K562 (cell line): ENCODE measurements at regions not wholly inside any gene's neighbourhood (a gene's known extent, or its start where the extent isn't known, plus 50 kb on each side); places are given as distances from the start of the nearest gene placed in this dataset.

Experiments
- ATAC-seq: fragments of 200-7000 bp; cut with Tn5 transposase; 3 replicates; pipeline ENCODE4 v1.9.1; 2020; ENCODE audit warnings: moderate library complexity
- BruUV-seq: library from RNA; stranded (reverse); fragments of 400-500 nt; replicated peaks from 2 replicates; lab custom pipeline; 2021; lab: Mats Ljungman, UMichigan
- CTCF ChIA-PET: fragments of 300-600 bp; formaldehyde crosslinking; extraction: SDS; loops from one replicate; lab custom pipeline; 2021; ENCODE audit warnings: low intra/inter-chr PET ratio; lab: Yijun Ruan, JAX
- POLR2A ChIA-PET: fragments of 300-600, 350-650 bp; sonication (Branson Sonifier 250); formaldehyde crosslinking; extraction: SDS; loops from one replicate; lab custom pipeline; 2021; ENCODE audit warnings: antibody characterized with exemption, inconsistent platforms; lab: Yijun Ruan, JAX
- DNase-seq, 4 experiments: peaks; one replicate each; pipeline versions ENCODE4 v3.0.0 to v3.0.0-alpha.2; 2011 to 2018; ENCODE audit warnings: low spot score in 3 of 4, mixed read lengths in 3 of 4; ENCODE audit errors: extremely low read depth in 1 of 4
- FAIRE-seq: peaks from 2 replicates; lab custom pipeline; 2011; peaks lifted over from hg19 to GRCh38; lab: Jason Lieb, UNC
- H2AFZ ChIP-seq: 2 replicates; pipeline ENCODE4 v1.6.0; 2011; ENCODE audit warnings: low read depth, low read length, control low read depth, inconsistent platforms
- H3K27ac ChIP-seq: fragments of 200-600 bp; 3 replicates; pipeline ENCODE4 v1.8.0; 2011; ENCODE audit warnings: low read depth, mild to moderate bottlenecking, control low read depth, inconsistent platforms, low read length, moderate library complexity, mixed read lengths; ENCODE audit errors: extremely low read depth
- H3K27me3 ChIP-seq, 2 experiments: fragments of 300-600 bp in 1 of 2; 2 replicates in 1 of 2; 3 replicates in 1 of 2; pipeline versions ENCODE4 v1.6.0 to v1.8.0; 2011; ENCODE audit warnings: inconsistent platforms in 2 of 2, low read length in 2 of 2, mild to moderate bottlenecking in 1 of 2, mixed read lengths in 1 of 2, moderate library complexity in 1 of 2; ENCODE audit not compliant: control insufficient read depth in 2 of 2, insufficient read depth in 2 of 2
- H3K36me3 ChIP-seq: fragments of 300-600 bp; 3 replicates; pipeline ENCODE4 v1.8.0; 2011; ENCODE audit warnings: mild to moderate bottlenecking, low read length, inconsistent platforms; ENCODE audit not compliant: control insufficient read depth, insufficient read depth
- H3K4me1 ChIP-seq, 2 experiments: fragments of 200-600 bp in 1 of 2; replicated peaks in 1 of 2; 2 replicates in 1 of 2; 3 replicates in 1 of 2; pipeline versions ENCODE4 v1.5.1 to v1.8.0; 2011; ENCODE audit warnings: inconsistent platforms in 2 of 2, low read length in 2 of 2, mild to moderate bottlenecking in 1 of 2, mixed read lengths in 1 of 2, moderate library complexity in 1 of 2; ENCODE audit not compliant: control insufficient read depth in 2 of 2, insufficient read depth in 2 of 2
- H3K4me2 ChIP-seq: 2 replicates; pipeline ENCODE4 v1.6.1; 2011; ENCODE audit warnings: low read length, control low read depth, inconsistent platforms, mixed read lengths; ENCODE audit not compliant: insufficient read depth
- H3K4me3 ChIP-seq: fragments of 200-600 bp; sonication (generic), shearing (Covaris generic); 2 replicates; pipeline ENCODE4 v1.5.1; 2016; ENCODE audit warnings: control low read depth, inconsistent platforms
- H3K79me2 ChIP-seq: fragments of 200-600 bp; 3 replicates; pipeline ENCODE4 v1.8.0; 2011; ENCODE audit warnings: low read length, inconsistent platforms; ENCODE audit not compliant: control insufficient read depth, insufficient read depth
- H3K9ac ChIP-seq, 2 experiments: 2 replicates each; pipeline versions ENCODE4 v1.6.0 to v1.6.1; 2011; ENCODE audit warnings: low read depth in 2 of 2, low read length in 2 of 2, control low read depth in 1 of 2, inconsistent platforms in 1 of 2, mild to moderate bottlenecking in 1 of 2, mixed read lengths in 1 of 2; ENCODE audit not compliant: insufficient read depth in 1 of 2
- H3K9me1 ChIP-seq: one replicate; pipeline ENCODE4 v1.6.0; 2011; ENCODE audit warnings: inconsistent platforms, mild to moderate bottlenecking, low read length, moderate library complexity; ENCODE audit not compliant: control insufficient read depth, insufficient read depth
- H3K9me3 ChIP-seq: replicated peaks from 2 replicates; pipeline ENCODE4 v1.5.1; 2011; ENCODE audit warnings: low read depth, low read length, inconsistent platforms; ENCODE audit not compliant: control insufficient read depth, insufficient read depth
- H4K20me1 ChIP-seq: replicated peaks from 2 replicates; pipeline ENCODE4 v1.6.1; 2011; ENCODE audit warnings: low read length, inconsistent platforms, mixed read lengths; ENCODE audit not compliant: control insufficient read depth, insufficient read depth
- ASH1L ChIP-seq: fragments of 450-650 bp; IDR thresholded peaks from 2 replicates; pipeline ENCODE4 v1.6.1; 2018; ENCODE audit warnings: borderline replicate concordance, mild to moderate bottlenecking, low read depth; ENCODE audit not compliant: partially characterized antibody
- GTF2F1 ChIP-seq: IDR thresholded peaks from 2 replicates; pipeline ENCODE4 v1.6.1; 2011; ENCODE audit warnings: low read depth, low read length, improper control_type of control experiment
- ILK ChIP-seq: fragments of 450-650 bp; IDR thresholded peaks from 2 replicates; pipeline ENCODE4 v1.6.1; 2016; ENCODE audit warnings: missing genetic modification characterization, low read depth, mild to moderate bottlenecking, missing compliant biosample characterization, moderate library complexity, borderline replicate concordance
- MBD2 ChIP-seq: sonication (generic); IDR thresholded peaks from 2 replicates; pipeline ENCODE4 v1.6.1; 2016; ENCODE audit warnings: low read depth, borderline replicate concordance
- ZNF124 ChIP-seq: sonication (generic); formaldehyde crosslinking; IDR thresholded peaks from 2 replicates; pipeline ENCODE4 v1.8.1; 2022; ENCODE audit warnings: missing genetic modification reagents
- ZNF507 ChIP-seq: conservative IDR thresholded peaks from 2 replicates; pipeline ENCODE4 v1.6.1; 2017; ENCODE audit warnings: missing genetic modification characterization, missing compliant biosample characterization
- ZNF589 ChIP-seq: fragments of 200-800 bp; sonication (Bioruptor generic); IDR thresholded peaks from 2 replicates; pipeline ENCODE4 v1.6.1; 2016; ENCODE audit warnings: low read depth, missing genetic modification characterization, missing compliant biosample characterization
- ZNF707 ChIP-seq: fragments of 250-450 bp; sonication (Bioruptor Pico); conservative IDR thresholded peaks from 2 replicates; pipeline ENCODE4 v1.8.0; 2022; ENCODE audit warnings: inconsistent platforms, mild to moderate bottlenecking, moderate library complexity
- WGBS: fragments of 100-300 bp; shearing (Covaris generic); methylation state at CpG from one replicate; pipeline ENCODE4 v1.1.6; 2016; ENCODE audit warnings: low coverage, mixed read lengths; ENCODE audit not compliant: insufficient coverage; ENCODE audit errors: missing lambda C conversion rate; 5-methylcytosine and 5-hydroxymethylcytosine counted together
- in situ Hi-C: fragments of 300-500 bp; cut with MboI; formaldehyde crosslinking; loops from 4 replicates; pipeline ENCODE4 v1.15.0; 2018; ENCODE audit warnings: inconsistent platforms, mixed read lengths
- intact Hi-C: fragments of 100-400 bp; cut with micrococcal nuclease; formaldehyde crosslinking; loops from 2 replicates; pipeline ENCODE4 v1.14.2; 2022
- TF ChIP-seq, protein P1 (sequence below): fragments of 250-450 bp; sonication (Bioruptor Pico); IDR thresholded peaks from 2 replicates; pipeline ENCODE4 v1.5.1; 2021; ENCODE audit warnings: mild to moderate bottlenecking

DNA sequence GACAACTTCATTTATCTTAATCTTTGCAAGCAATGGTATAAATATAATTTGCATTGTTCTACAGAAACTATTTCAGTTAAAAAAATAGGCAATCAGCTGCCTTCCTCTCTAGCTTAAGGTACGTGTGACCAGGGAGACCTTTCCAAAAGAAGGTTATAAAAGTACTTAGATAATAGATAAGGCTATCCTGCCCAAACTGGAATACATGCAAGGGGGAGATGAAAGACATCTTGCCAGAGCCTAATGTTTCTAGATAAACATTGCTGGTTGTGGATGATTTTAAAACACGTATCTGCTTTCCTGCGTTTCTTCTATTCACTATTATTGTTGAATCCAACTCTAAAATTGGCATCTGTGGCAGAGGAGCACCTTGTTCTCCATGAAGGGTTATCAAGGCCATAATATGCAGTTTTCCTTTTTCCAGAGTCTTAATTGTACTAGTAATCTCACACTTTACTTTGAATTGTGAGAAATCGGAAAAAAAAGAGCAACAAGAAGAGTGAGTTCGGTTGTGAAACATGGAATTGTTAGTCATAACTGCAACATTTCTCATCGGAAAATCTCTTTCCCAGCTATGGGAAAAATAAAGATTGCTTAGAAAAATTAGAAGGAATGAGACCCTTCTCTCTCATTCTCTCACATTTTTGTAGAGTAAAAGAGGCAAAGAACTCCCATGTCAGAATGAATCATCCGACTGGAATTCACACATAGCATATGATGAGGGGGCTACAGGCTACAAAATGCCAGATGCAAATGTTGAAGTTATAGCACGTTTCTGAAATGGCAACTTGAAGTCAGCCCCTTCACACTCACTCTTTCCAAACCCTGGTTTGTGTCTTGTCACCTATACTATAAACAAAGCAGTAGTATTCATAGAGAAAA lies 936.1 kb upstream of the NR2F2 start:
- 2% methylated on average over 8 of the region's 8 CpGs for WGBS
- no peaks in the 10 kb centered on the region; a peak in 1 of 5 replicates for H3K27me3 ChIP-seq
- intact Hi-C loops (no loop called here), in situ Hi-C loops (no loop called here)
- no peaks in the 10 kb centered on the region for H3K4me1 ChIP-seq
- no peak overlapping the region for H2AFZ ChIP-seq
- H3K36me3 ChIP-seq, result no peaks in the 10 kb centered on the region
- DNase-seq, result no peak
- POLR2A ChIA-PET, result no interaction called here
- H3K4me2 ChIP-seq, result no peak overlapping the region
- no peaks in the 10 kb centered on the region for H3K9me3 ChIP-seq
- H3K79me2 ChIP-seq, result no peaks in the 10 kb centered on the region
- ATAC-seq, result no peak
- BruUV-seq, result no TSS peak
- H3K4me3 ChIP-seq, result no peak overlapping the region
- TF ChIP-seq ZNF124 (CRISPR knock-in tag) (no peak), ZNF507 (tag) (no peak), ASH1L (no peak), ZNF707 (CRISPR knock-in tag) (no peak), ILK (no peak), MBD2 (no peak), ZNF589 (CRISPR knock-in tag) (no peak), GTF2F1 (no peak)
- TF ChIP-seq, protein P1, sequence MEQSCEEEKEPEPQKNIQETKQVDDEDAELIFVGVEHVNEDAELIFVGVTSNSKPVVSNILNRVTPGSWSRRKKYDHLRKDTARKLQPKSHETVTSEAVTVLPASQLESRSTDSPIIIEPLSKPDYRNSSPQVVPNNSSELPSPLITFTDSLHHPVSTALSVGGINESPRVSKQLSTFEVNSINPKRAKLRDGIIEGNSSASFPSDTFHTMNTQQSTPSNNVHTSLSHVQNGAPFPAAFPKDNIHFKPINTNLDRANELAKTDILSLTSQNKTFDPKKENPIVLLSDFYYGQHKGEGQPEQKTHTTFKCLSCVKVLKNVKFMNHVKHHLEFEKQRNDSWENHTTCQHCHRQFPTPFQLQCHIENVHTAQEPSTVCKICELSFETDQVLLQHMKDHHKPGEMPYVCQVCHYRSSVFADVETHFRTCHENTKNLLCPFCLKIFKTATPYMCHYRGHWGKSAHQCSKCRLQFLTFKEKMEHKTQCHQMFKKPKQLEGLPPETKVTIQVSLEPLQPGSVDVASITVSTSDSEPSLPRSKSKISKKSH (CRISPR knock-in tag), result no peak
- no peak overlapping the region for H3K9ac ChIP-seq
- CTCF ChIA-PET, result no interaction called here
- no peak overlapping the region for H3K27ac ChIP-seq
- H4K20me1 ChIP-seq, result no peaks in the 10 kb centered on the region
- FAIRE-seq, result no peak
- H3K9me1 ChIP-seq, result no peaks in the 10 kb centered on the region
